SHP77 (cell line): ENCODE measurements at regions not wholly inside any gene's neighbourhood (a gene's known extent, or its start where the extent isn't known, plus 50 kb on each side); places are given as distances from the start of the nearest gene placed in this dataset.

Experiments used
- DNase-seq, 2 experiments: peaks; one replicate each; lab custom pipeline; 2025; lab: John Stamatoyannopoulos, UW

GRCh38 chr10:55500931-55501559 lies 700.0 kb upstream of the PCDH15 start:
- DNase-seq: no peak

GRCh38 chr10:55497893-55498499 lies 697.0 kb upstream of the PCDH15 start:
- no peak for DNase-seq

- DNase-seq: no peak
Observed at GRCh38 chr10:55495555-55495954, 694.5 kb upstream of the PCDH15 start.

GRCh38 chr10:55491712-55492111 lies 690.7 kb upstream of the PCDH15 start:
- no peak for DNase-seq

GRCh38 chr10:55485827-55486226 lies 684.8 kb upstream of the PCDH15 start:
- no peak for DNase-seq

- DNase-seq: no peak
Observed at GRCh38 chr10:55476129-55476528, 675.1 kb upstream of the PCDH15 start.

GRCh38 chr10:55474258-55474657 lies 673.2 kb upstream of the PCDH15 start:
- no peak for DNase-seq

- no peak for DNase-seq
Observed at GRCh38 chr10:55470840-55471239, 669.8 kb upstream of the PCDH15 start.

GRCh38 chr10:55466806-55467504 lies 665.9 kb upstream of the PCDH15 start:
- no peak for DNase-seq

- DNase-seq: no peak
Observed at GRCh38 chr10:55464083-55464482, 663.1 kb upstream of the PCDH15 start.

GRCh38 chr10:55460008-55460407 lies 659.0 kb upstream of the PCDH15 start:
- DNase-seq: no peak

GRCh38 chr10:55449981-55450380 lies 649.0 kb upstream of the PCDH15 start:
- no peak for DNase-seq

GRCh38 chr10:55446441-55447002 lies 645.5 kb upstream of the PCDH15 start:
- DNase-seq: no peak

GRCh38 chr10:55441777-55442176 lies 640.7 kb upstream of the PCDH15 start:
- DNase-seq: no peak

- DNase-seq: no peak
Observed at GRCh38 chr10:55426138-55426537, 625.1 kb upstream of the PCDH15 start.

GRCh38 chr10:55410415-55410885 lies 609.4 kb upstream of the PCDH15 start:
- DNase-seq: peak; percentile 65 to 76

GRCh38 chr10:55404094-55404493 lies 603.1 kb upstream of the PCDH15 start:
- no peak for DNase-seq

- no peak for DNase-seq
Observed at GRCh38 chr10:55400075-55400849, 599.2 kb upstream of the PCDH15 start.

- DNase-seq: no peak
Observed at GRCh38 chr10:55398497-55398882, 597.5 kb upstream of the PCDH15 start.

GRCh38 chr10:55397777-55398496 lies 596.9 kb upstream of the PCDH15 start:
- no peak for DNase-seq

- DNase-seq: no peak
Observed at GRCh38 chr10:55378196-55378595, 577.2 kb upstream of the PCDH15 start.

- DNase-seq: no peak
Observed at GRCh38 chr10:55374917-55375316, 573.9 kb upstream of the PCDH15 start.
